ENCODE measurements at regions not wholly inside any gene's neighbourhood (a gene's known extent, or its start where the extent isn't known, plus 50 kb on each side); places are given as distances from the start of the nearest gene placed in this dataset.

DNA sequence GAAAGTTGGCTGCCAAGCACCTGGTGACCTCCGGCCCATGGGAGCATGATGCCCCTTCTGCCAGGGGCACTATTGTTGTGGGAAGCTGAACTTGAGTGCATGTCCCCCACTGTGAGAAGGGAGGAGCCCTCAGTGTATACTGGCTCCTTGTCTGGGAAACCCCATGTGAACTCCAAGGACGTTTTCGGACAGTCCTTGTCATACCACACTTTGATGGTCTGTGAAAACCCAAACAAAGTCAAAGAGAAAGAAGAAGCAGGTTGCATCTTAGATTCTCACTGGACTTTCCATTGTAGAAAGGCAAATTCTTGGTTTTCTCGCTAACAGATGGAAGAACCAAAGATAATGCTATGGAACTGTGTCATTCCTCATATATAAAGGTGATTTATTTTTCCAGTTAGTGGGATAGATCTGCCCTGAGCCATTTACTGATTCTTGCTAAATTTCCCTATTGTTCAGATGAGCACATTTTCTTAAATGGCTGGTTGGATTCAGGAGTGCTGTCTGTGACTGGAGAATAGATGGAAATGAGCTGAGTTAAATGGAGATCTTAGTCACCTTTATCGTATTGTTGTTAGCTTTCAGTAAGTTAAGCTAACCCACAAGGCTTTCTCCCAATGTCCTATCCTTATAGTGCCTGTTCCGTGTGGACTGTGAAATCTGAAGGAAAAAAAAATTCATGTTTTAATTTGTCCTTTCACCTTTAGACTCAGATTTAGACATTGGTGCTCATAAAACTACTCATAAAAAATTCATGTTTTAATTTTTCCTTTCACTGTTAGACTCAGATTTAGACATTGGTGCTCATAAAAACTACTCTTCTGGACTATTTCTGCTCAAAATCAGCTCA lies 166.6 kb downstream of the ACTR3 start:
- TF ChIP-seq, protein P1, sequence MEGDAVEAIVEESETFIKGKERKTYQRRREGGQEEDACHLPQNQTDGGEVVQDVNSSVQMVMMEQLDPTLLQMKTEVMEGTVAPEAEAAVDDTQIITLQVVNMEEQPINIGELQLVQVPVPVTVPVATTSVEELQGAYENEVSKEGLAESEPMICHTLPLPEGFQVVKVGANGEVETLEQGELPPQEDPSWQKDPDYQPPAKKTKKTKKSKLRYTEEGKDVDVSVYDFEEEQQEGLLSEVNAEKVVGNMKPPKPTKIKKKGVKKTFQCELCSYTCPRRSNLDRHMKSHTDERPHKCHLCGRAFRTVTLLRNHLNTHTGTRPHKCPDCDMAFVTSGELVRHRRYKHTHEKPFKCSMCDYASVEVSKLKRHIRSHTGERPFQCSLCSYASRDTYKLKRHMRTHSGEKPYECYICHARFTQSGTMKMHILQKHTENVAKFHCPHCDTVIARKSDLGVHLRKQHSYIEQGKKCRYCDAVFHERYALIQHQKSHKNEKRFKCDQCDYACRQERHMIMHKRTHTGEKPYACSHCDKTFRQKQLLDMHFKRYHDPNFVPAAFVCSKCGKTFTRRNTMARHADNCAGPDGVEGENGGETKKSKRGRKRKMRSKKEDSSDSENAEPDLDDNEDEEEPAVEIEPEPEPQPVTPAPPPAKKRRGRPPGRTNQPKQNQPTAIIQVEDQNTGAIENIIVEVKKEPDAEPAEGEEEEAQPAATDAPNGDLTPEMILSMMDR (conservative IDR thresholded peaks at IDR 0.05 in 1 of 2, IDR thresholded peaks at IDR 0.05 in 1 of 2; ENCODE audit: extremely low read depth in 1 of 2, insufficient read depth in 1 of 2, low read depth in 1 of 2, low read length in 2 of 2) = no peak
- TF ChIP-seq EZH2 (IDR thresholded peaks at IDR 0.05; ENCODE audit: borderline replicate concordance, low read length) = no peak
